Gastroesophageal sphincter (tissue), 3 donors: ENCODE measurements at regions not wholly inside any gene's neighbourhood (a gene's known extent, or its start where the extent isn't known, plus 50 kb on each side); places are given as distances from the start of the nearest gene placed in this dataset.
"Not testable (repeated sequence)": the region's sequence is repeated elsewhere in the genome, so short reads cannot be mapped to it uniquely, and the experiment has no call there.

Source experiments
- CTCF ChIP-seq, 4 experiments: fragments of 200-600 bp in 2 of 4; fragments of 450-650 bp in 2 of 4; sonication (generic) in 1 of 4; IDR thresholded peaks; one replicate each; pipeline ENCODE4 v1.5.1; 2017 to 2019; ENCODE audit warnings: antibody characterized with exemption in 4 of 4, mild to moderate bottlenecking in 2 of 4, moderate library complexity in 2 of 4
- POLR2A ChIP-seq, 2 donors: fragments of 450-650 bp; IDR thresholded peaks; one replicate each; pipeline ENCODE4 v1.6.1; 2017; ENCODE audit warnings: antibody characterized with exemption in 2 of 2, mild to moderate bottlenecking in 2 of 2, moderate library complexity in 1 of 2
- POLR2AphosphoS5 ChIP-seq: sonication (generic); formaldehyde crosslinking; IDR thresholded peaks from one replicate; pipeline ENCODE4 v1.6.1; 2017; ENCODE audit warnings: antibody characterized with exemption

GRCh38 chr5:37909610-37910266 lies 69.9 kb upstream of the GDNF start:
- TF ChIP-seq CTCF (IDR thresholded peaks at IDR 0.05); POLR2AphosphoS5; POLR2A (IDR thresholded peaks at IDR 0.05): not testable (repeated sequence)
